ENCODE measurements at regions not wholly inside any gene's neighbourhood (a gene's known extent, or its start where the extent isn't known, plus 50 kb on each side); places are given as distances from the start of the nearest gene placed in this dataset.

- no peaks in the 10 kb centered on the region for H3K36me3 ChIP-seq (ENCODE audit: control insufficient read depth in 3 of 3, insufficient read depth in 3 of 3, low read length in 3 of 3)
- H3K27me3 ChIP-seq (ENCODE audit: control insufficient read depth in 3 of 3, insufficient read depth in 3 of 3, low read length in 3 of 3) = no peaks in the 10 kb centered on the region
- no peaks in the 10 kb centered on the region for H3K9me3 ChIP-seq (ENCODE audit: control insufficient read depth in 3 of 3, low read length in 3 of 3)
- H3K4me3 ChIP-seq (ENCODE audit: low read length in 3 of 3) = no peak overlapping the region
- H3K9ac ChIP-seq (ENCODE audit: low read depth in 1 of 3, low read length in 3 of 3) = no peak overlapping the region
- no peak overlapping the region for H3K27ac ChIP-seq (ENCODE audit: low read depth, low read length)
- H3K4me1 ChIP-seq (ENCODE audit: control insufficient read depth in 3 of 3, insufficient read depth in 3 of 3, low read length in 3 of 3) = no peaks in the 10 kb centered on the region
These were observed 1432.3 kb upstream of the SPRY2 start for GRCh38 chr13:81773263-81773662.

- Histone ChIP-seq H3K27me3 (ENCODE audit: control insufficient read depth in 3 of 3, insufficient read depth in 3 of 3, low read length in 3 of 3) (no peaks in the 10 kb centered on the region), H3K36me3 (ENCODE audit: control insufficient read depth in 3 of 3, insufficient read depth in 3 of 3, low read length in 3 of 3) (no peaks in the 10 kb centered on the region), H3K4me3 (ENCODE audit: low read length in 3 of 3) (no peak overlapping the region), H3K27ac (ENCODE audit: low read depth, low read length) (no peak overlapping the region), H3K9ac (ENCODE audit: low read depth in 1 of 3, low read length in 3 of 3) (no peak overlapping the region), H3K9me3 (ENCODE audit: control insufficient read depth in 3 of 3, low read length in 3 of 3) (no peaks in the 10 kb centered on the region), H3K4me1 (ENCODE audit: control insufficient read depth in 3 of 3, insufficient read depth in 3 of 3, low read length in 3 of 3) (no peaks in the 10 kb centered on the region)
These were observed 1431.0 kb upstream of the SPRY2 start for GRCh38 chr13:81771951-81772350.

- Histone ChIP-seq H3K27me3 (ENCODE audit: control insufficient read depth in 3 of 3, insufficient read depth in 3 of 3, low read length in 3 of 3) (no peaks in the 10 kb centered on the region), H3K4me1 (ENCODE audit: control insufficient read depth in 3 of 3, insufficient read depth in 3 of 3, low read length in 3 of 3) (no peaks in the 10 kb centered on the region), H3K4me3 (ENCODE audit: low read length in 3 of 3) (no peak overlapping the region), H3K9ac (ENCODE audit: low read depth in 1 of 3, low read length in 3 of 3) (no peak overlapping the region), H3K36me3 (ENCODE audit: control insufficient read depth in 3 of 3, insufficient read depth in 3 of 3, low read length in 3 of 3) (no peaks in the 10 kb centered on the region), H3K27ac (ENCODE audit: low read depth, low read length) (no peak overlapping the region), H3K9me3 (ENCODE audit: control insufficient read depth in 3 of 3, low read length in 3 of 3) (no peaks in the 10 kb centered on the region)
These were observed 1430.1 kb upstream of the SPRY2 start for GRCh38 chr13:81770868-81771505.

GRCh38 chr13:81762449-81762848 is 1421.5 kb upstream of the SPRY2 start:
- no peaks in the 10 kb centered on the region for H3K9me3 ChIP-seq (ENCODE audit: control insufficient read depth in 3 of 3, low read length in 3 of 3)
- H3K9ac ChIP-seq (ENCODE audit: low read depth in 1 of 3, low read length in 3 of 3) = no peak overlapping the region
- H3K36me3 ChIP-seq (ENCODE audit: control insufficient read depth in 3 of 3, insufficient read depth in 3 of 3, low read length in 3 of 3) = no peaks in the 10 kb centered on the region
- no peaks in the 10 kb centered on the region for H3K4me1 ChIP-seq (ENCODE audit: control insufficient read depth in 3 of 3, insufficient read depth in 3 of 3, low read length in 3 of 3)
- H3K4me3 ChIP-seq (ENCODE audit: low read length in 3 of 3) = no peak overlapping the region
- H3K27me3 ChIP-seq (ENCODE audit: control insufficient read depth in 3 of 3, insufficient read depth in 3 of 3, low read length in 3 of 3) = no peaks in the 10 kb centered on the region
- no peak overlapping the region for H3K27ac ChIP-seq (ENCODE audit: low read depth, low read length)

GRCh38 chr13:81760316-81760715 is 1419.4 kb upstream of the SPRY2 start:
- Histone ChIP-seq H3K4me3 (ENCODE audit: low read length in 3 of 3) (no peak overlapping the region), H3K27me3 (ENCODE audit: control insufficient read depth in 3 of 3, insufficient read depth in 3 of 3, low read length in 3 of 3) (no peaks in the 10 kb centered on the region), H3K9me3 (ENCODE audit: control insufficient read depth in 3 of 3, low read length in 3 of 3) (no peaks in the 10 kb centered on the region), H3K4me1 (ENCODE audit: control insufficient read depth in 3 of 3, insufficient read depth in 3 of 3, low read length in 3 of 3) (no peaks in the 10 kb centered on the region), H3K9ac (ENCODE audit: low read depth in 1 of 3, low read length in 3 of 3) (no peak overlapping the region), H3K36me3 (ENCODE audit: control insufficient read depth in 3 of 3, insufficient read depth in 3 of 3, low read length in 3 of 3) (no peaks in the 10 kb centered on the region), H3K27ac (ENCODE audit: low read depth, low read length) (no peak overlapping the region)

- H3K27ac ChIP-seq (ENCODE audit: low read depth, low read length) = no peak overlapping the region
- H3K9me3 ChIP-seq (ENCODE audit: control insufficient read depth in 3 of 3, low read length in 3 of 3) = no peaks in the 10 kb centered on the region
- H3K4me1 ChIP-seq (ENCODE audit: control insufficient read depth in 3 of 3, insufficient read depth in 3 of 3, low read length in 3 of 3) = no peaks in the 10 kb centered on the region
- H3K9ac ChIP-seq (ENCODE audit: low read depth in 1 of 3, low read length in 3 of 3) = no peak overlapping the region
- H3K36me3 ChIP-seq (ENCODE audit: control insufficient read depth in 3 of 3, insufficient read depth in 3 of 3, low read length in 3 of 3) = no peaks in the 10 kb centered on the region
- no peak overlapping the region for H3K4me3 ChIP-seq (ENCODE audit: low read length in 3 of 3)
- H3K27me3 ChIP-seq (ENCODE audit: control insufficient read depth in 3 of 3, insufficient read depth in 3 of 3, low read length in 3 of 3) = no peaks in the 10 kb centered on the region
These were observed 1416.5 kb upstream of the SPRY2 start for GRCh38 chr13:81757348-81757970.

- no peaks in the 10 kb centered on the region for H3K4me1 ChIP-seq (ENCODE audit: control insufficient read depth in 3 of 3, insufficient read depth in 3 of 3, low read length in 3 of 3)
- peaks cover 0 to 3% (median 0%) of the 10 kb centered on the region in 3 donors for H3K9me3 ChIP-seq (ENCODE audit: control insufficient read depth in 3 of 3, low read length in 3 of 3)
- H3K27me3 ChIP-seq (ENCODE audit: control insufficient read depth in 3 of 3, insufficient read depth in 3 of 3, low read length in 3 of 3) = no peaks in the 10 kb centered on the region
- no peaks in the 10 kb centered on the region for H3K36me3 ChIP-seq (ENCODE audit: control insufficient read depth in 3 of 3, insufficient read depth in 3 of 3, low read length in 3 of 3)
- H3K9ac ChIP-seq (ENCODE audit: low read depth in 1 of 3, low read length in 3 of 3) = no peak overlapping the region
- H3K4me3 ChIP-seq (ENCODE audit: low read length in 3 of 3) = no peak overlapping the region
- no peak overlapping the region for H3K27ac ChIP-seq (ENCODE audit: low read depth, low read length)
These were observed 1404.5 kb upstream of the SPRY2 start for GRCh38 chr13:81745391-81745790.

GRCh38 chr13:81738364-81738763 is 1397.4 kb upstream of the SPRY2 start:
- no peaks in the 10 kb centered on the region for H3K27me3 ChIP-seq (ENCODE audit: control insufficient read depth in 3 of 3, insufficient read depth in 3 of 3, low read length in 3 of 3)
- H3K4me1 ChIP-seq (ENCODE audit: control insufficient read depth in 3 of 3, insufficient read depth in 3 of 3, low read length in 3 of 3) = no peaks in the 10 kb centered on the region
- H3K36me3 ChIP-seq (ENCODE audit: control insufficient read depth in 3 of 3, insufficient read depth in 3 of 3, low read length in 3 of 3) = no peaks in the 10 kb centered on the region
- peaks cover 0 to 2% (median 0%) of the 10 kb centered on the region in 3 donors for H3K9me3 ChIP-seq (ENCODE audit: control insufficient read depth in 3 of 3, low read length in 3 of 3)
- no peak overlapping the region for H3K9ac ChIP-seq (ENCODE audit: low read depth in 1 of 3, low read length in 3 of 3)
- H3K4me3 ChIP-seq (ENCODE audit: low read length in 3 of 3) = no peak overlapping the region
- H3K27ac ChIP-seq (ENCODE audit: low read depth, low read length) = no peak overlapping the region

GRCh38 chr13:81726037-81726726 is 1385.3 kb upstream of the SPRY2 start:
- Histone ChIP-seq H3K4me3 (ENCODE audit: low read length in 3 of 3) (no peak overlapping the region), H3K4me1 (ENCODE audit: control insufficient read depth in 3 of 3, insufficient read depth in 3 of 3, low read length in 3 of 3) (no peaks in the 10 kb centered on the region), H3K36me3 (ENCODE audit: control insufficient read depth in 3 of 3, insufficient read depth in 3 of 3, low read length in 3 of 3) (no peaks in the 10 kb centered on the region), H3K27me3 (ENCODE audit: control insufficient read depth in 3 of 3, insufficient read depth in 3 of 3, low read length in 3 of 3) (no peaks in the 10 kb centered on the region), H3K27ac (ENCODE audit: low read depth, low read length) (no peak overlapping the region), H3K9ac (ENCODE audit: low read depth in 1 of 3, low read length in 3 of 3) (no peak overlapping the region), H3K9me3 (ENCODE audit: control insufficient read depth in 3 of 3, low read length in 3 of 3) (peaks cover 0 to 2% (median 0%) of the 10 kb centered on the region in 3 donors)

GRCh38 chr13:81722456-81722855 is 1381.5 kb upstream of the SPRY2 start:
- Histone ChIP-seq H3K9me3 (ENCODE audit: control insufficient read depth in 3 of 3, low read length in 3 of 3) (peaks cover 0 to 2% (median 0%) of the 10 kb centered on the region in 3 donors), H3K9ac (ENCODE audit: low read depth in 1 of 3, low read length in 3 of 3) (no peak overlapping the region), H3K4me3 (ENCODE audit: low read length in 3 of 3) (no peak overlapping the region), H3K27me3 (ENCODE audit: control insufficient read depth in 3 of 3, insufficient read depth in 3 of 3, low read length in 3 of 3) (no peaks in the 10 kb centered on the region), H3K36me3 (ENCODE audit: control insufficient read depth in 3 of 3, insufficient read depth in 3 of 3, low read length in 3 of 3) (no peaks in the 10 kb centered on the region), H3K27ac (ENCODE audit: low read depth, low read length) (no peak overlapping the region), H3K4me1 (ENCODE audit: control insufficient read depth in 3 of 3, insufficient read depth in 3 of 3, low read length in 3 of 3) (no peaks in the 10 kb centered on the region)
